DOHH2 (cell line): ENCODE measurements at regions not wholly inside any gene's neighbourhood (a gene's known extent, or its start where the extent isn't known, plus 50 kb on each side); places are given as distances from the start of the nearest gene placed in this dataset.

Source experiments
- CTCF ChIP-seq: fragments of 200-600 bp; sonication (generic); IDR thresholded peaks from one replicate; pipeline ENCODE4 v1.5.1; 2014; ENCODE audit warnings: antibody characterized with exemption, mild to moderate bottlenecking, low read depth, low read length; ENCODE audit not compliant: poor library complexity, severe bottlenecking
- EZH2phosphoT487 ChIP-seq: fragments of 200-600 bp; sonication (generic); IDR thresholded peaks from 2 replicates; pipeline ENCODE4 v1.6.1; 2017; ENCODE audit warnings: borderline replicate concordance, mild to moderate bottlenecking, antibody characterized with exemption, low read length, moderate library complexity, mixed read lengths

GRCh38 chr13:44103429-44104196 lies 223.9 kb downstream of the LACC1 start:
- TF ChIP-seq CTCF (no peak), EZH2phosphoT487 (no peak)
